Upper lobe of left lung (tissue), 6 donors: ENCODE measurements at regions not wholly inside any gene's neighbourhood (a gene's known extent, or its start where the extent isn't known, plus 50 kb on each side); places are given as distances from the start of the nearest gene placed in this dataset.

Experiments used
- ATAC-seq, 2 donors: fragments of 200-7000 bp; cut with Tn5 transposase; one replicate each; pipeline ENCODE4 v1.9.1; 2022; ENCODE audit warnings: mild to moderate bottlenecking in 2 of 2, moderate library complexity in 2 of 2; ENCODE audit not compliant: low FRiP score in 2 of 2
- DNase-seq, 2 donors: peaks; one replicate each; pipeline ENCODE4 v3.0.0-alpha.2; 2019 to 2020
- H3K27ac ChIP-seq, 4 donors: fragments of 200-600 bp; sonication (generic); one replicate each; pipeline ENCODE4 v1.5.1; 2016 to 2019
- H3K27me3 ChIP-seq, 4 donors: fragments of 200-600 bp; sonication (generic); one replicate each; pipeline ENCODE4 v1.5.1; 2017 to 2019
- H3K36me3 ChIP-seq, 4 donors: fragments of 200-600 bp; sonication (generic); one replicate each; pipeline ENCODE4 v1.5.1; 2016 to 2019
- H3K4me1 ChIP-seq, 4 donors: fragments of 200-600 bp; sonication (generic); one replicate each; pipeline ENCODE4 v1.5.1; 2018 to 2019
- H3K4me3 ChIP-seq, 4 donors: fragments of 200-600 bp; sonication (generic); one replicate each; pipeline ENCODE4 v1.5.1; 2017 to 2019; ENCODE audit warnings: mild to moderate bottlenecking in 2 of 4, moderate library complexity in 1 of 4
- H3K9me3 ChIP-seq, 4 donors: fragments of 200-600 bp; sonication (generic); one replicate each; pipeline ENCODE4 v1.5.1; 2018 to 2019
- EP300 ChIP-seq, 4 donors: sonication (generic); formaldehyde crosslinking; IDR thresholded peaks; one replicate each; pipeline ENCODE4 v1.5.1; 2017; ENCODE audit warnings: antibody characterized with exemption in 4 of 4, control low read depth in 2 of 4
- POLR2A ChIP-seq, 4 donors: fragments of 450-650 bp; IDR thresholded peaks; one replicate each; pipeline ENCODE4 v1.5.1; 2016 to 2017; ENCODE audit warnings: antibody characterized with exemption in 4 of 4, mild to moderate bottlenecking in 2 of 4
- POLR2AphosphoS5 ChIP-seq, 2 donors: sonication (generic); formaldehyde crosslinking; IDR thresholded peaks; one replicate each; pipeline ENCODE4 v1.5.1; 2017; ENCODE audit warnings: antibody characterized with exemption in 2 of 2
- WGBS, 2 donors: methylation state at CpG; one replicate each; pipeline ENCODE4 v1.1.5; 2017 to 2018; 5-methylcytosine and 5-hydroxymethylcytosine counted together
- TF ChIP-seq, protein P1 (sequence below), 6 experiments: fragments of 450-650 bp in 4 of 6; fragments of 200-600 bp in 2 of 6; sonication (generic) in 2 of 6; IDR thresholded peaks; one replicate each; pipeline ENCODE4 v1.5.1; 2016 to 2019; ENCODE audit warnings: antibody characterized with exemption in 6 of 6
- donor health status: DM: no; HTN: no; CAD: no; lungs with moderate emphysema.
- donor health status: DM: no; HTN: yes; CAD: no; lungs with severe emphysema.

DNA sequence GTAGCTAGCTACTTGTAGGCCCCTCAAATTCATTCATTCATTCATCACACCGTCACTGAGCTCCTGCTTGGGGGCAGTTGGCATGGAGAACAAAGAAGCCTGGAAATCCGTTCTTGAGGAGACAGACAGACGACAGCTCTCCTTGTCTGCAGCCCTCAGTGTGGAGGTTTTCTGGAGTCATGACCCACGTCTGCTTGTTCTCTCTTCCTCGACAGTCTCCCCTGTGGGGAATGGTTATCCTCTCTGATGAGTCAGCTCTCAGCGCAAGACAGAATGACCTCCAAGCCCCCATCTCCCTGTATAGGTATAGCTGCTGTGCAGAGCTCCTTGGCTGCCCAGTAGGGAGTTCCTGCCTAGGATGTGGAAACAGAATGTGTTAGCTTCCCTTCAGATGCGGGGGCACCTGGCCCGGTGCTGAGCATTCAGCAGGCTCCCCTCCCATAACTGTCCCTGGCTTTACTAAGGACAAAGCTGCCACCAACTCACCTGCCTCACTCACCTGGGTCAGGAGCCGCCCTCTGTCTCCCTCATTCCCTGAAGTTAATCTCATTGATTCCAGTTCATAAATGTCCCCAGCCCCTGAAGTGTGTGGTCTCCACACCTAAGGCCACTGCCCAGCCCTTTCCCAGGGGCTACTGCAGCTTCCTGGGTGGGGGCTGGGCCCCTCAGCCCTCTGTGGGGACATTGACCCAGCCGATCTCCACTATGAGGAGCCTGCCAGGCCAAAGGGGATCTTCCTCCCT lies 124.7 kb downstream of the ACKR3 start:
- Histone ChIP-seq H3K9me3 (no peaks in the 10 kb centered on the region), H3K36me3 (no peaks in the 10 kb centered on the region), H3K27me3 (peaks cover 0 to 7% (median 0%) of the 10 kb centered on the region in 4 donors), H3K4me3 (no peak overlapping the region), H3K4me1 (no peaks in the 10 kb centered on the region), H3K27ac (no peak overlapping the region)
- WGBS, 2 donors = 87 to 96% methylated on average over 6 to 10 of the region's 10 CpGs
- ATAC-seq (no peak), DNase-seq (no peak)
- no peak for TF ChIP-seq POLR2AphosphoS5 (IDR thresholded peaks at IDR 0.05)
- no peak for TF ChIP-seq POLR2A (IDR thresholded peaks at IDR 0.05)
- TF ChIP-seq, protein P1, sequence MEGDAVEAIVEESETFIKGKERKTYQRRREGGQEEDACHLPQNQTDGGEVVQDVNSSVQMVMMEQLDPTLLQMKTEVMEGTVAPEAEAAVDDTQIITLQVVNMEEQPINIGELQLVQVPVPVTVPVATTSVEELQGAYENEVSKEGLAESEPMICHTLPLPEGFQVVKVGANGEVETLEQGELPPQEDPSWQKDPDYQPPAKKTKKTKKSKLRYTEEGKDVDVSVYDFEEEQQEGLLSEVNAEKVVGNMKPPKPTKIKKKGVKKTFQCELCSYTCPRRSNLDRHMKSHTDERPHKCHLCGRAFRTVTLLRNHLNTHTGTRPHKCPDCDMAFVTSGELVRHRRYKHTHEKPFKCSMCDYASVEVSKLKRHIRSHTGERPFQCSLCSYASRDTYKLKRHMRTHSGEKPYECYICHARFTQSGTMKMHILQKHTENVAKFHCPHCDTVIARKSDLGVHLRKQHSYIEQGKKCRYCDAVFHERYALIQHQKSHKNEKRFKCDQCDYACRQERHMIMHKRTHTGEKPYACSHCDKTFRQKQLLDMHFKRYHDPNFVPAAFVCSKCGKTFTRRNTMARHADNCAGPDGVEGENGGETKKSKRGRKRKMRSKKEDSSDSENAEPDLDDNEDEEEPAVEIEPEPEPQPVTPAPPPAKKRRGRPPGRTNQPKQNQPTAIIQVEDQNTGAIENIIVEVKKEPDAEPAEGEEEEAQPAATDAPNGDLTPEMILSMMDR (IDR thresholded peaks at IDR 0.05) = no peak
- TF ChIP-seq EP300 (IDR thresholded peaks at IDR 0.05) = no peak

DNA sequence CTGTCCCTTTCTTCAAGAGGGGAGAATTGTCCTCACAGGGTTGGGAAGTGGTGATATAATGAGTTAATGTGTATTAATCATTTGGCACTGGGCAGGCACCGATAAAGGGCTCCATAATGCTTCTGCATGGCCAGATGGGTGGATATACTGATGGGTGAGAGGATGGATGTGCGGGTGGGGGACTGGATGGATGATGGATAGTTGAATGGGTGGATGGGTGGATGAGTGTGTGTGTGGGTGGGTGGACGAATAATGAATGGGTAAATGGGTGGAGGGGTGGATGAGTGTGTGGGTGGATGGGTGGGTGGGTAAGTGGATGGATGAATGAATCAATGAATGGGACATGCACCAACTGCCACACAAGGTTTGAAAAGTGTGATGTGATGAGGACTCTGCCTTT lies 127.2 kb downstream of the ACKR3 start:
- 62 to 64% methylated on average over 3 of the region's 3 CpGs for WGBS, 2 donors
- ATAC-seq = no peak

DNA sequence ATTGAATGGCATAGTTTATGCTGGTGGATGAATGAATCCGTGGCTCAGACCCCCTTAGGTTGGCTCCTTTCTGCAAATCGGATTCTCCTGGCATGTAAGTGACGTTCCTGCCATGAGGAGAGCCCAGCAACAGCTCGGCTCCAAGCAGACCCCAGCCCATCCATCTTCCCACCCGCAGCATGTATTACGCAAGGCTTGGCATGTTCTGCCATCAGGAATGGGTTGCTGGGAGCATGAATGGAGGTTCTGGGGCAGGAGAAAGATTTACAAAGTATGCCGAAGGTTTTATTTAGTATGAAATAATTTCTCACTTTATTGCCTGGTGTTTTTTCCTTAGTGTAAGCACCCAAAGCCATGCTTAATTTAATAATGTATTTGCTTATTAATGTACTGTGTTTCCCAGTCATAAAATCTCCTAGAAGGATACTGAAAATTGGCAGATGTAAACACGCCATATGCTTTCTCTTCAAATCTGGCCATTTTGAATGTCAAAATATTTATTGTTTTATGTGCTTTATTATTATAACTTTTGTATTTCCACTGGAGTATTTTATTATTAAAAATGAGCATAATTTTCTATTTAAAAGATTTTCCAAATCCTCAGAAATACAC lies 128.5 kb downstream of the ACKR3 start:
- DNase-seq (no peak), ATAC-seq (no peak)
- H3K36me3 ChIP-seq = no peaks in the 10 kb centered on the region
- H3K27me3 ChIP-seq = peaks cover 0 to 7% (median 0%) of the 10 kb centered on the region in 4 donors
- TF ChIP-seq POLR2A (IDR thresholded peaks at IDR 0.05) = no peak
- TF ChIP-seq, protein P1 (IDR thresholded peaks at IDR 0.05) = no peak
- no peak for TF ChIP-seq EP300 (IDR thresholded peaks at IDR 0.05)
- TF ChIP-seq POLR2AphosphoS5 (IDR thresholded peaks at IDR 0.05) = no peak
- no peaks in the 10 kb centered on the region for H3K9me3 ChIP-seq
- no peaks in the 10 kb centered on the region for H3K4me1 ChIP-seq
- H3K4me3 ChIP-seq = no peak overlapping the region
- no peak overlapping the region for H3K27ac ChIP-seq
- 80% methylated on average over 8 of the region's 8 CpGs for whole genome bisulfite sequencing, 2 donors

More for the DNA sequence above, 127.2 kb downstream of the ACKR3 start:
- H3K27me3 ChIP-seq = peaks cover 0 to 7% (median 0%) of the 10 kb centered on the region in 4 donors
- H3K36me3 ChIP-seq = no peaks in the 10 kb centered on the region
- H3K27ac ChIP-seq = no peak overlapping the region
- no peak for DNase-seq
- no peak overlapping the region for H3K4me3 ChIP-seq
- H3K4me1 ChIP-seq = no peaks in the 10 kb centered on the region
- no peaks in the 10 kb centered on the region for H3K9me3 ChIP-seq
- TF ChIP-seq EP300 (IDR thresholded peaks at IDR 0.05) = no peak
- no peak for TF ChIP-seq POLR2AphosphoS5 (IDR thresholded peaks at IDR 0.05)
- TF ChIP-seq, protein P1 (IDR thresholded peaks at IDR 0.05) = no peak
- TF ChIP-seq POLR2A (IDR thresholded peaks at IDR 0.05) = no peak

DNA sequence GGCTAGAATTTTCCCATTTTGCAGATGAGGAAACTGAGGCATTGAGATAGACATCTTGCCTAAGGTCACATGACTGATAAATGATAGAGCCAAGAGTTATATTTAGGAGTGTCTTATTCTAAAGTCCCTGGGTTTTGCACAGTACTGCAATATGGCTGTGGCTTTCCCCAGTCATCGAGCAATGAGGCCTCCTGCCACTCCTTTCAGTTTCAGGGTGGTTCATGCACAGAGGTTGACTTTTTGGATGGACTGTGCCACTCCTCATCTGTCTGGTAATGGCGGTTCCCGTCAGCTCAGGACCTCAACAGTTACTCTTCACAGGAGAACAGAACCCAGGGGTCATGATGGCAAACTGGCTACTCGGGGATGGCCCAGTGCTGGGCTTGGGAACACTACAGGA lies 131.1 kb downstream of the ACKR3 start:
- Histone ChIP-seq H3K4me3 (no peak overlapping the region), H3K36me3 (no peaks in the 10 kb centered on the region), H3K4me1 (peaks cover 0 to 10% (median 6%) of the 10 kb centered on the region in 4 donors), H3K27me3 (peaks cover 0 to under 1% (median 0%) of the 10 kb centered on the region in 4 donors), H3K27ac (no peak overlapping the region), H3K9me3 (no peaks in the 10 kb centered on the region)
- 93 to 94% methylated on average over 4 of the region's 4 CpGs for WGBS, 2 donors
- no peak for DNase-seq
- ATAC-seq = no peak
- TF ChIP-seq POLR2A (IDR thresholded peaks at IDR 0.05) (no peak), POLR2AphosphoS5 (IDR thresholded peaks at IDR 0.05) (no peak), EP300 (IDR thresholded peaks at IDR 0.05) (no peak)
- TF ChIP-seq, protein P1 (IDR thresholded peaks at IDR 0.05) = no peak
